ENCODE measurements at regions not wholly inside any gene's neighbourhood (a gene's known extent, or its start where the extent isn't known, plus 50 kb on each side); places are given as distances from the start of the nearest gene placed in this dataset.
A peak's percentile ranks its signal among the peaks of the same experiment; 100 is the strongest.
"Not testable (repeated sequence)": the region's sequence is repeated elsewhere in the genome, so short reads cannot be mapped to it uniquely, and the experiment has no call there.

- no peak for DNase-seq (ENCODE audit: low read depth in 3 of 3, low spot score in 1 of 3)
Observed at GRCh38 chr14:97773598-97773997, 976.4 kb downstream of the VRK1 start.

DNA sequence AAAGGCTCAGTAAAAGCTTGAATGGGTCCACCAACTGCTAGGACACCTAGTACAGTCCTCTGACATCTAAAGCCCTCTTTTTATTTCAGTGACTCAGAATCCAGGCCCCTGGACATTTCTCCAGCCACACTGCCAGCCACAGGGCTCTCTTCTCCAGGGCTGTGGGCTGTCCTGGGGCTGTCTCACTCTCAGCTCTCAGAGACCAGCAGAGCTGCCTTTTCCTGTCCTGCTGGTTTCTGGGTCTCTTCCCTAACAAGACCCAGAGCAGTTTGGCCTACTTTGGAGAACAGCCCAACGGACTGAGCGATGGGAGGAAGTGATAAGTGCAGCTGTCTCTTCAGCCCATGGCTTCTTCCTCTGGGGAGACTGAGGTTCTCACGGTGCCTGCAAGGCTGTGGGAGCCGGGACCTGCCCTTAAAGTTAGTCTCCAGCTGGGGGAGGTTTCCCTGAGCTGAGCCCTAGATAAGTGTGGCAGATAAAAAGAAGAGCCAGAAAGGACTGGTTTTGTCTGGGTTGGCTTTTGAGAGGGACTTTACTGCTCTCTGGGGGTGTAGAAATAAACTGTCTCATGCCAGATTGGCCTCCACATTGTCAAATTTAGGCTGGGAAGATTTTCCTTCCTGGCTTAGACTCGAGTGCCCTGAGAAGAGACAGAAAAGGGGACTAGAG is 979.8 kb downstream of the VRK1 start:
- no peak for DNase-seq (ENCODE audit: low read depth in 3 of 3, low spot score in 1 of 3)

- DNase-seq (ENCODE audit: low read depth in 3 of 3, low spot score in 1 of 3), result peak in 1 of 3 donors; percentile 13
Observed at GRCh38 chr14:97777622-97778355, 980.6 kb downstream of the VRK1 start.

- DNase-seq (ENCODE audit: low read depth in 3 of 3, low spot score in 1 of 3), result no peak
Observed at GRCh38 chr14:97779140-97779539, 982.0 kb downstream of the VRK1 start.

- DNase-seq (ENCODE audit: low read depth in 3 of 3, low spot score in 1 of 3), result no peak
Observed at GRCh38 chr14:97780804-97781203, 983.6 kb downstream of the VRK1 start.

GRCh38 chr14:97781961-97782360 is 984.8 kb downstream of the VRK1 start:
- DNase-seq (ENCODE audit: low read depth in 3 of 3, low spot score in 1 of 3), result no peak

- DNase-seq (ENCODE audit: low read depth in 3 of 3, low spot score in 1 of 3), result no peak
Observed at GRCh38 chr14:97782871-97783414, 985.8 kb downstream of the VRK1 start.

GRCh38 chr14:97785495-97785894 is 988.3 kb downstream of the VRK1 start:
- DNase-seq (ENCODE audit: low read depth in 3 of 3, low spot score in 1 of 3), result no peak

DNA sequence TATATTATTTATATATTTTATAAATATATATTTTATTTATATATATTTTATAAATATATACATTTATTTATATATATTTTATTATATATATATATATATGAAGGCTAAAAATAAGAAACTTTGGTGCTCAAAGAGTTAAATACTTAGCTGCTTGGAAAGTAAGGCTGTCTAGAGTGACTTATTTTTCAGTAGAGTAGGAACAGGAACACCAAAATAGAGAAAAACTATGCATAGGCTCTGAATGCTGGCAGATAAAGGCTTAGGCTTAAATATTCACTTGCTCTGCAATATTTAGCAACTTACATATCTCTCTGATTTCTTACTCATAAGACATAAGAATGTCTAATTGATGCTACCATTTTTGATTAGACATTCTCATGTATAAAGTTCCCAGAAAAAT is 991.2 kb downstream of the VRK1 start:
- no peak for DNase-seq (ENCODE audit: low read depth in 3 of 3, low spot score in 1 of 3)

DNA sequence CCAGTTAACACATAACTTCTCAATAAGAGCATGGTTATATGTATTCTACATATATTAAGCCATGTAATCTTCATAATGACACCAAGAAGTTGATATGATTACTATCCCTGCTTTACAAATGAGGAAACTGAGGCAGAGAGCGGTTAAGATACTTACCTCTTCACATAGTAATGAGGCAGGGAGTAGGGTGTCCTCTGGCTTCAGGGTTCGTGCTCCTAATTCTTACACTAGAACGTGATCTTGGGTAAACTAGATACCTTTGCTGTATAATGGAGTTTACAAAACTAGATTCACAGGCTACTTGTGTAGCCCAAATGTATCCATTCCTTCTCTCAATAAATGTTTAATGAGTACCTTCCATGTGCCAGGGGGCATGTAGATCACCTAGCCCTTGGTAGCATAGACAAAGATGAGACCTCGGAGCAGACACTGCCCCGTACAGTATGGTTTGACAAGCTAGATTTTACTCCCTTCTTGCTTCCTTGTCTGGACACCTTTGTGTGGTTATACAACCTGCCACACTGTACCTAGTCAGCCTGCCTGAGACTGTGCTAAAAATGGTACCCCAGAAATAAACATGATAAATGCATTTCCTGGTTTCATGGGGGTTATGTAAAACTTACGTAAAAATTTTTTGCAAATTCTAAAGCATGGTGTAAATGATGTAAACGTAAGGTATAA is 991.8 kb downstream of the VRK1 start:
- DNase-seq (ENCODE audit: low read depth in 3 of 3, low spot score in 1 of 3), result no peak

DNA sequence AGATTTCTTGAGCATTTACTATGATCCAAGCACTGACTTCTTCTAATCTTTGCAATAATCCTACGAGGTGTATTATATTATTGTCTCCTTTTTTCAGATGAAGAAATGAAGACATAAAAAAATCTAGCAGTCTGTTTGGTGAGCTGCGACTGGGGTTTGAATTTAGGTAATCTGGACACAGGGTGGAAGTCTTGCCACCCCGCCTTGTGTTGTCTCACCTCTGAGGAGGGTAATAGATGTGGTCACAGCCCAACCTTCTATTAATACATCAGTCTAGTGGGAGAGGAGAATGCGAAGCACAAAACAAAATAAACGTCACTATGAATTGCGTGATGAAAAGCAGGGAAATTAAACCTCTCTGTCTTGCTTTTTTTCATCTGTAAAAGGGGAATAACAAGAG is 993.9 kb downstream of the VRK1 start:
- no peak for DNase-seq (ENCODE audit: low read depth in 3 of 3, low spot score in 1 of 3)

DNA sequence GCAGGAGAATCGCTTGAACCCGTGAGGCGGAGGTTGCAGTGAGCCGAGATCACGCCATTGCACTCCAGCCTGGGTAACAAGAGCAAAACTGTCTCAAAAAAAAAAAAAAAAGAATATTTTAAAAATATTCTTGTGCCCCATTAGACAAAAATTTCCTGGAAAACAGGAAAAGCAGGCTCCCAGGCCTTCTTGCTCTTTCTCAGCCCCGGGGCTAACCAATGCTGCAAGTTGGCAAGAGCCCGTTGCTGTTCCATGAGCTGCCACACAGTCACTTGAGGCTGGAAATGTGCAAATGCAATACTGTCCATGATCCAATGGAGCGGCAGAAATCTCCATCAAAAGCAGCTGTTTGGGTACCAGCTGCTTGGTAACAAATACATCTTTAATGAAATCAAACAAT is 994.7 kb downstream of the VRK1 start:
- DNase-seq (ENCODE audit: low read depth in 3 of 3, low spot score in 1 of 3), result no peak

GRCh38 chr14:97796511-97796910 is 999.3 kb downstream of the VRK1 start:
- no peak for DNase-seq (ENCODE audit: low read depth in 3 of 3, low spot score in 1 of 3)

DNA sequence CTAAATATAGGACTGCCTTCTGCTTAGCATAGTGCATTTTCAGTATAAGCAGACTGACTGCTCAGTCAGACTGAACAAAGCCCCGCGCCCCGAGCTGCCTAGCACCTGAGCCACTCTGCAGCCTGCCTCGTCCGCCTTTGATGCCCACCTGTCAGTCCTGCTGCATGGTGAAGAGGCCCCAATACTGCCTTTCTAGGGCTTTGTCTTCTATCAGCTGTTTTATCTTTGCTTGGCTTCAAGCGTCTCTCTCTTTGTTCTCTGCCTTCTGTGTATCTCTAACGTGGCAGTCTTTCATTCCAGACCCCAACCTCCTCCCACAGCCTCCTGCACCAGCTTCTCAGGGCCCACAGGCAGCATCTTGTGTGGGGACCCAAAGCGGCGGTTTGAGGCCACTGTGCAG is 1001.0 kb downstream of the VRK1 start:
- no peak for DNase-seq (ENCODE audit: low read depth in 3 of 3, low spot score in 1 of 3)

GRCh38 chr14:97802430-97803373 is 1005.5 kb downstream of the VRK1 start:
- no peak for DNase-seq (ENCODE audit: low read depth in 3 of 3, low spot score in 1 of 3)

DNA sequence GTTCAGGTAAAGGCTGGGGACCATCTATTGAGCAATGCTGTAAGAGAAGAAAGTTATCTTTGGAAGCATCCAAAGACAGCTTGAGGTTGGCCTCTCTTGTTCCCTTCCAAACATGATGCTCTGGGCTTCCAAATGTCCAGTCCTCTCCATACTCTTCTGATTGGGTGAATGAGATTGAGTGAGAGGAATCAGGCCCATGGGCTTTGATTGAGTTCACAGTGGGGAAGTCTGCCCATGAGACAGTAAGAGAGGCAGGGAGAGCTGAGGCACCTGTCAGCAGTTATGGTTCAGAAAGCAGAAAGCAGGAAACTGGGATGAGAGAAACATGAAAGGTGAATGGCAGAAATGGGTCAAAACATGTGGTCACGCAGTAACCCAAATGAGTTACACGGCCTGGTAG is 1006.9 kb downstream of the VRK1 start:
- no peak for DNase-seq (ENCODE audit: low read depth in 3 of 3, low spot score in 1 of 3)

DNA sequence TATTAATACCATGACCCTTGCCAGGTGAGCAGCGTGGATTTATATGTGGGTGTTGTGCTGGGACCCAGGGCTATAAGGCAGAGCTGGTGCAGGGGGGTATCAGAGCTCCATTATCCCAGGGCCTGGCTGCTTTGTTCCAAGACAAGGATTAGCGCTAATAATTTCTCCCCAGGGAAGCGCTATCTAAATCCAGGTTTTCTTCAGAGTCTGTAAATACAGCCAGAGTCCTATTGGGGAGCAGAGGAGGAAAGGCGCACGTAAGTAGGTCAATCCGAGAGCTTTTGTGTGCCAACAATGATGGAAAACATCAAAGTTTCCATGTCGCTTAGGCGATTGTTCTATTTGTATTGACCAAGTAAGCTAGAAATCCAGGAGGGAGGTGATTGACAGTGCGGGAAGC is 1009.7 kb downstream of the VRK1 start:
- no peak for DNase-seq (ENCODE audit: low read depth in 3 of 3, low spot score in 1 of 3)

DNA sequence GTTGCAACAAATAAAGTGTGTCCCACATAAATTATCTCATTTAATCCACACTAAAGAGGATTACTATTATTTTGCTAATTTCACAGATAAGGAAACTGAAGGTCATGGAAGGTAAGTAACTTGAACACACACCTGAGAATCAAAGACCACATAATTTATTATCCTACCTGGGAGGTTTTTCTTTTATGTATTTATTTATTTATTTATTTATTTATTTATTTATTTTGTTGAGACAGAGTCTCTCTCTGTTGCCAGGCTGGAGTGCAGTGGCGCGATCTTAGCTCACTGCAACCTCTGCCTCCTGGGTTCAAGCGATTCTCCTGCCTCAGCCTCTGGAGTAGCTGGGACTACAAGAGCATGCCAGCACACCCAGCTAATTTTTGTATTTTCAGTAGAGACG is 1011.4 kb downstream of the VRK1 start:
- DNase-seq (ENCODE audit: low read depth in 3 of 3, low spot score in 1 of 3), result not testable (repeated sequence)

GRCh38 chr14:97813556-97813955 is 1016.4 kb downstream of the VRK1 start:
- DNase-seq (ENCODE audit: low read depth in 3 of 3, low spot score in 1 of 3), result no peak

DNA sequence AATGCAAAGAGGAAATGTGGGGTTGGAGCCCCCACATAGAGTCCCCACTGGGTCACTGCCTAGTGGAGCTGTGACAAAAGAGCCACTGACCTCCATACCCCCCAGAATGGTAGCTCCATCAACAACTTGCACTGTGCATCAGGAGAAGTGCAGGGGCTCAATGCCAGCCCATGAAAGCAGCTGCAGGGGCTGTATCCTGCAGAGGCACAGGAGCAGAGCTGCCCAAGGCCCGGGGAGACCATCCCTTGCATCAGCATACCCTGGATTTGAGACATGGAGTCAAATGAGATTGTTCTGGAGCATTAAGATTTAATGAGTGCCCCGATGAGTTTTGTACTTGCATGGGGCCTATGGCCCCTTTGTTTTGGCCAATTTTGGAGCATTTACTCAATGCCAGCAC is 1023.6 kb downstream of the VRK1 start:
- DNase-seq (ENCODE audit: low read depth in 3 of 3, low spot score in 1 of 3), result no peak

GRCh38 chr14:97824218-97824617 is 1027.0 kb downstream of the VRK1 start:
- no peak for DNase-seq (ENCODE audit: low read depth in 3 of 3, low spot score in 1 of 3)

All from stimulated activated CD4-positive, alpha-beta T cell treated with anti-CD3 and anti-CD28 coated beads, TNF-alpha, amount 100 ng/mL, for 1 hour (primary cell).